HEK293 (cell line): ENCODE measurements at regions not wholly inside any gene's neighbourhood (a gene's known extent, or its start where the extent isn't known, plus 50 kb on each side); places are given as distances from the start of the nearest gene placed in this dataset.

ENCODE experiments used
- BCL11A ChIP-seq: fragments of 450-650 bp; formaldehyde crosslinking; IDR thresholded peaks from 2 replicates; pipeline ENCODE4 v1.5.1; 2016; ENCODE audit warnings: low read depth, missing biosample characterization, missing genetic modification characterization
- HOXA7 ChIP-seq: sonication (generic); formaldehyde crosslinking; IDR thresholded peaks from 2 replicates; pipeline ENCODE4 v1.8.1; 2022; ENCODE audit warnings: missing genetic modification reagents, borderline replicate concordance
- KLF9 ChIP-seq: fragments of 450-650 bp; formaldehyde crosslinking; IDR thresholded peaks from 2 replicates; pipeline ENCODE4 v1.5.1; 2016; ENCODE audit warnings: missing biosample characterization, missing genetic modification characterization, low read depth
- ZNF202 ChIP-seq: fragments of 450-650 bp; formaldehyde crosslinking; IDR thresholded peaks from 2 replicates; pipeline ENCODE4 v1.5.1; 2016; ENCODE audit warnings: missing biosample characterization, missing genetic modification characterization, borderline replicate concordance
- TF ChIP-seq, protein P1 (sequence below): fragments of 450-650 bp; formaldehyde crosslinking; IDR thresholded peaks from 2 replicates; pipeline ENCODE4 v1.5.1; 2016; ENCODE audit warnings: missing biosample characterization, missing genetic modification characterization

- TF ChIP-seq ZNF202: no peak
- TF ChIP-seq BCL11A (tag by site-specific recombination): no peak
- TF ChIP-seq, protein P1, sequence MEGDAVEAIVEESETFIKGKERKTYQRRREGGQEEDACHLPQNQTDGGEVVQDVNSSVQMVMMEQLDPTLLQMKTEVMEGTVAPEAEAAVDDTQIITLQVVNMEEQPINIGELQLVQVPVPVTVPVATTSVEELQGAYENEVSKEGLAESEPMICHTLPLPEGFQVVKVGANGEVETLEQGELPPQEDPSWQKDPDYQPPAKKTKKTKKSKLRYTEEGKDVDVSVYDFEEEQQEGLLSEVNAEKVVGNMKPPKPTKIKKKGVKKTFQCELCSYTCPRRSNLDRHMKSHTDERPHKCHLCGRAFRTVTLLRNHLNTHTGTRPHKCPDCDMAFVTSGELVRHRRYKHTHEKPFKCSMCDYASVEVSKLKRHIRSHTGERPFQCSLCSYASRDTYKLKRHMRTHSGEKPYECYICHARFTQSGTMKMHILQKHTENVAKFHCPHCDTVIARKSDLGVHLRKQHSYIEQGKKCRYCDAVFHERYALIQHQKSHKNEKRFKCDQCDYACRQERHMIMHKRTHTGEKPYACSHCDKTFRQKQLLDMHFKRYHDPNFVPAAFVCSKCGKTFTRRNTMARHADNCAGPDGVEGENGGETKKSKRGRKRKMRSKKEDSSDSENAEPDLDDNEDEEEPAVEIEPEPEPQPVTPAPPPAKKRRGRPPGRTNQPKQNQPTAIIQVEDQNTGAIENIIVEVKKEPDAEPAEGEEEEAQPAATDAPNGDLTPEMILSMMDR (tag by site-specific recombination): no peak
- TF ChIP-seq KLF9 (tag by site-specific recombination): no peak
- no peak for TF ChIP-seq HOXA7
Observed at GRCh38 chr6:10338151-10338550, 76.7 kb downstream of the TFAP2A start.
